HG02981 (cell line): ENCODE measurements at regions not wholly inside any gene's neighbourhood (a gene's known extent, or its start where the extent isn't known, plus 50 kb on each side); places are given as distances from the start of the nearest gene placed in this dataset.

Source experiments
- ATAC-seq: cut with Tn5 transposase; IDR thresholded peaks from one replicate; pipeline ENCODE4 v1.9.1; 2021; ENCODE audit warnings: mild to moderate bottlenecking, moderate library complexity; ENCODE audit not compliant: unreplicated experiment

DNA sequence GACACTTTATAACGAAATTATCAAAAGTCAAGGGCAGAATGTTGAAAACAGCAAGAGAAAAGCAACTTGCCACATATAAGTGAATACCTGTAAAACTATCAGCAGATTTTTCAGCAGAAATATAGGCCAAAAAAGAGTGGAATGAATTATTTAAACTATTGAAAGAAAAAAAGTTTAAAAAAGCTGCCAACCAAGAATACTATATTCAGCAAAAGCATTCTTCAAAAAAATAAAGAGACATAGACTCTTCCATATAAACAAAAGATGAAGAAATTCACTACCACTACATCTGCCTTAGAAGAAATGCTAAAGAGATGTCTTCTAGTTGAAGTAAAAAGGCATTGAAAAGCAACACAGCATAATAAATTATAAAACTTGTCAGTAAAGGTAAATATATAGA, 80.6 kb upstream of the CPNE8 start:
- ATAC-seq = no peak

DNA sequence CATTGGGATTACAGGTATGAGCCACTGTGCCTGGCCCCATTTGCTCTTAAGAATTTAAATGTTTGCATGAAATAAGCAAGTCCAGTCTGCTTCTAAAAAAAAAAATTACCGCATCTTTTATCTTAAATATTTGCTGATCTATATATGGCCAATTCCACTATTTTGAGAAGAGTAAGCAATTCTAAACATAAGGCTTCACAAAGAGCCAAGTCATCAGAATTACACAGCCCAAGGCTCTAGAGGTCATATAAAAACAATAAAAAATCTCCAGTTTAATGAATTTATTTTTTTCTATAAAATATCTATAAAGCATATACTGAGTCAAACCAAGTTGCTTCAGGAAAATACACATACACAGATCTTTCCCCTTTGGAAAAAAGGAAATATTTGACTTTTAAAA, 79.0 kb upstream of the CPNE8 start:
- no peak for ATAC-seq

DNA sequence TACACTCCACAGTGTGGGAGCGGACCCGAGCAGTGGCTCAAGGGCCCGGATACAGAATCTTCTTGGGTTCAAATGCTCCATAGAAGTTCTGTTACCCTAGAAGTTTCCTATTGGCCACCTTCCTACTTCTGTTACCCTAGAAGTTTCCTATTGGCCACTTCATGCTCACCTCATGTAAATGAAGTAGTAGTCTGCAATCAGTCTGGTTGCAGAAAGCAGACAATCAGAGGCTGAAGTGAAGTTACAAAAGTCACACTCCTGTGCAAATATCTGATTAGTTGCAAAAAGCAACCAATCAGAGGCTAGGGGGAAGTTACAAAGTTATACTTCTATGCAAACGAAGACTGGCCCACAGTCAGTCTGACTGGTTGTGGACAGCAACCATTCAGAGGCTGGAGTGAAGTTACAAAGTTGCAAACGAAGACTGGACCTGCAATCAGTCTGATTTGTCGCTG, 77.8 kb upstream of the CPNE8 start:
- no peak for ATAC-seq

DNA sequence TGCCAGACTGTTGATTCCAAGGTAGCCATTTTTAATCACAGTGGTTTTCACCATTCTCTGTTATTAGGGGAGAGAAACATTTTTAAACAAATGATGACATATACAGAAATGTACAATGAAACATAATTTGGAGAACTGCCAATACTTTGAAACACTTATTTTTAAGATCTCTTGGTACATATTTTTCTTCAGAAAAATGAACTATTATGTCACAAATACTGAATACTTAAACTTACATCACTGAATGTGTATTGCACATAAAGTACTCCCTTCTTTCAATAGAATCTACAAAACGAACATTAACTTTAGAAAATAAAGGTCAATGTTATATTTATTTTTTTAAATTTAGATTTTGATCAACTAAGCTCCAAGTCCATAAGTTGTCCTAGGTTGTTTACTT, 71.7 kb upstream of the CPNE8 start:
- ATAC-seq = no peak

DNA sequence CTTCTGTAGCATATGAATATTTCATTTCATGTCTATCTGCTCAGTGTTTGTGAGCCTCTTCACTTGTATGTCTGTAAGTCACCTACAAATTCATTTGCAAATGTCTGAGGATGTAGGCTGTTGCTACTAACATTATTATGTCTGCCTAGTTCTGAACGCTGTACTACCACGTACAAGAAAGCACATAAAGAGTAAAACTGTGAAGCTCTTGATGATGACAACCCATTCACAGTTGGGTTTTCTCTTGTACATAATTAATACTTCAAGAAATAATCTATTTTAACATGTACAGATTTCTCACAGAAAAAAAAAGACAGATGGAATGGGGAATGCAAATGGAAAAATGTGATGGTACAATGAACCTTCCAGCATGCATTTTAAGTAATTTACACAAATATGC, 64.3 kb upstream of the CPNE8 start:
- no peak for ATAC-seq

DNA sequence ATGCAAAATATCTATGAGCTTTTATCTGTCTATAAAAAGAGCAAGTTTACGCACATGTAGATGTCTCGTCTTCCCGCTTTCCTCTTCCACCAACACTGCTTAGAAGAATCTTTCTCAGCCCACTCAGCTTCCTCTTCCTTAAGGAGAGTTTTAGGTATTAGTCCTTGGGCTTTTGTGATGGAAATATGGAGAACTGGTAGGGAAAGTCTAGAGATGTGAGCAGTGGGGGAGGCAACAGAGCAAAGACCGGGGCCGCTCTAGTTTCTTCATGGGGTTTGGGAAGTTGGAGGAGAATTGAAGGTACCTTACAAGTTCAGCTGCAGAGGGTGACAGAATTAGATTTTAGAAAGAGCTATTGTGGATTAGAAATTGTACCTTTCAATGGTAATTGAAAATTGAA, 56.3 kb upstream of the CPNE8 start:
- no peak for ATAC-seq

DNA sequence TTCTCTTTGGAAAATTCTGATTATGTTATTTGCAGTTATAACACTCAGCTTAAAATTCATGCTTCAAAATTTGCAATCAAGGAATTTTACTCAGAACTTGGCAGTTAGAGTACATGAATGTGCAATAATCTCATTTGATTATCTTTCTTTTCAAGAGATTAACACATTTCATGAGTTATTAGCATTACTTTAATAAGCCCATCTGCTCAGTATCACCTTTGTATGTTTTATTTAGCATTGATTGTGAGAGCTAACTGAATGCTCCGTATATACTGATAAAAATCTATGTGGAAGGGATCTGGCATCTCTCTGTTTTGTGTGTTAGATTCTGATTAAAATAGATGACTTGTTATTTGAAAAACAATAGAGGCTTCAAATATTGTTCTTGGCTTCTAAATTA, 55.6 kb upstream of the CPNE8 start:
- ATAC-seq = no peak

DNA sequence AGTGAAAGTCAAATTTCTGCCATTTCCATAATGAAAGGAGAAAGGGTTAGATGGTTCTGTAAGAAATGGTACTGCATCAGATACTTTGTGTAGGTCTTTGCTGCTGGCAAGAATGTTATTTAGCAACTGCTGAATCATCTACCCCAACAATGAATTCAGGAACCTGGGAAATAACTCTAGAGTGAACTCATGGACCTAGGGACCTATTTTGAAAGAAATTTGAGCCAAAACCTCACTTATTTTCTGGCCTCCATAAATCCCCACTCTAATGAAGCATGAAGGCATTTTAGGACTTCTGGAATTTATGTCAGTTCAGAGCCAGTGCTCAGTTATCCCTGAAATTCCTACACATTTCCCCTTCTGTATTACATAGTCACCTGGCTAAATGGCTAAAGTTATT, 50.9 kb upstream of the CPNE8 start:
- ATAC-seq = no peak
